ENCODE measurements at regions not wholly inside any gene's neighbourhood (a gene's known extent, or its start where the extent isn't known, plus 50 kb on each side); places are given as distances from the start of the nearest gene placed in this dataset.

GRCh38 chr10:43912469-43912868 lies 263.8 kb upstream of the ZNF32 start:
- H3K4me3 Mint-ChIP-seq (ENCODE audit: unreplicated experiment): no peak overlapping the region
- no peak for TF ChIP-seq CTCF (IDR thresholded peaks at IDR 0.05)
- no peak overlapping the region for H3K27ac Mint-ChIP-seq (ENCODE audit: unreplicated experiment)
- no peak for DNase-seq (ENCODE audit: extremely low spot score, unreplicated experiment)
- H3K4me1 Mint-ChIP-seq (ENCODE audit: unreplicated experiment): peaks cover 9% of the 10 kb centered on the region
- no peaks in the 10 kb centered on the region for H3K9me3 Mint-ChIP-seq (ENCODE audit: unreplicated experiment)
- no peaks in the 10 kb centered on the region for H3K36me3 Mint-ChIP-seq (ENCODE audit: unreplicated experiment)
- H3K27me3 Mint-ChIP-seq (ENCODE audit: unreplicated experiment): peaks cover 2% of the 10 kb centered on the region

- DNase-seq (ENCODE audit: extremely low spot score, unreplicated experiment): no peak
- no peak overlapping the region for H3K4me3 Mint-ChIP-seq (ENCODE audit: unreplicated experiment)
- H3K27me3 Mint-ChIP-seq (ENCODE audit: unreplicated experiment): peaks cover 6% of the 10 kb centered on the region
- H3K27ac Mint-ChIP-seq (ENCODE audit: unreplicated experiment): no peak overlapping the region
- TF ChIP-seq CTCF (IDR thresholded peaks at IDR 0.05): no peak
- H3K9me3 Mint-ChIP-seq (ENCODE audit: unreplicated experiment): no peaks in the 10 kb centered on the region
- no peaks in the 10 kb centered on the region for H3K4me1 Mint-ChIP-seq (ENCODE audit: unreplicated experiment)
- no peaks in the 10 kb centered on the region for H3K36me3 Mint-ChIP-seq (ENCODE audit: unreplicated experiment)
These were observed 257.8 kb upstream of the ZNF32 start for GRCh38 chr10:43906490-43906889.

DNA sequence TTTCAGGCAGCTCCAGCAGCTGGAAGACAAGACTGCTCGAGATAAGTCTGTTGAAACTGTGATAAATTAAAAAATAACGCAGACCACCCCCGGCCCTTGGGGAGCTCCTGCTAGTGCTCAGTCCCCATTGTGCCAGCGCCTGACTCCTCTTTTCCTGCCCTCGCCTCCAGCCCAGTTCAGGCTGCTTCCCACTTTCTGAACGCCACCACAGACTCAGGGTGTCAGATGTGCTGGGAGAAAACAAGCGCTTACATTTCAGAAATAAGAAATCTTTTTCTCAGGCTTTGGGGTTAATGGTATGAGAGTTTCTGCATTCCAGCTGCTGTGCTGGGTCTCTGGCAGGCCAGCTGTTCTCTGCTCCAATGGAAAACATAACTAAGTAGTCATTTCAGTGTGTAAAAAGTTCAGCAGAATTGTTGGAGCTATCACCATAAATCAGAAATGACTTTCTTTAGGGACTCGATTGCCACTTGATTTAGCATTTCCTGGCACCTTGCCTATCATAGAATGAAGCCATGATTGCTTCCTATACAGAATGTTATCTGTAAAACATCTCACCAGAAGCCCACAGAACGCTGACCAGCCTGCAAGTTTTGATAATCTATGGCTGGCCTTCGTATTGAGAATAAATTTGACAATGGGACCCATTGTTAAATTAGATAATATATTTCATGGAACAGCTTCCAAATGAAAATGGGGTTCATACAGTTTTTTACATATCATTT lies 257.0 kb upstream of the ZNF32 start:
- no peaks in the 10 kb centered on the region for H3K36me3 Mint-ChIP-seq (ENCODE audit: unreplicated experiment)
- H3K4me1 Mint-ChIP-seq (ENCODE audit: unreplicated experiment): no peaks in the 10 kb centered on the region
- H3K27ac Mint-ChIP-seq (ENCODE audit: unreplicated experiment): no peak overlapping the region
- no peaks in the 10 kb centered on the region for H3K9me3 Mint-ChIP-seq (ENCODE audit: unreplicated experiment)
- no peak overlapping the region for H3K4me3 Mint-ChIP-seq (ENCODE audit: unreplicated experiment)
- no peak for DNase-seq (ENCODE audit: extremely low spot score, unreplicated experiment)
- peaks cover 6% of the 10 kb centered on the region for H3K27me3 Mint-ChIP-seq (ENCODE audit: unreplicated experiment)
- TF ChIP-seq CTCF (IDR thresholded peaks at IDR 0.05): no peak

DNA sequence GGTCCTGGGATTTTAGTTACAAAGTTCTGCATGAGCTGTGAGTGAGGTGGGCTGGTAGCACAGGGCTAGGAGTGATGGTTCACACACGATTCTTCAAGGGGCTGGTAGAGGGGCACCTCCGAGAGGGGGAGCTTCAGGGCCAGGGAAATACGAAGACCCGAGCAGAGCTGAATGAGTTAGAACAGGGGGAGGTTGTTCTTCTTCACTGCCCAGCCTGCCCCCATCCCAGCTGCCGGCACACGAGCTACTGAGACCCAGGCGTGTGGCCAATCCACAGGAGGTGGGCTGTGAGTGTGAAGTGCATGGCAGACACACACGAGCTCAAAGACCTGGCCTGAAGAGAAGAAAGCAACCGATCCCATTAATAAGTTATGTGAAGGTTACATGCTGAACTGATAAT lies 256.2 kb upstream of the ZNF32 start:
- no peak for TF ChIP-seq CTCF (IDR thresholded peaks at IDR 0.05)
- no peaks in the 10 kb centered on the region for H3K36me3 Mint-ChIP-seq (ENCODE audit: unreplicated experiment)
- peaks cover 6% of the 10 kb centered on the region for H3K27me3 Mint-ChIP-seq (ENCODE audit: unreplicated experiment)
- no peak overlapping the region for H3K4me3 Mint-ChIP-seq (ENCODE audit: unreplicated experiment)
- no peaks in the 10 kb centered on the region for H3K4me1 Mint-ChIP-seq (ENCODE audit: unreplicated experiment)
- no peak overlapping the region for H3K27ac Mint-ChIP-seq (ENCODE audit: unreplicated experiment)
- no peaks in the 10 kb centered on the region for H3K9me3 Mint-ChIP-seq (ENCODE audit: unreplicated experiment)
- DNase-seq (ENCODE audit: extremely low spot score, unreplicated experiment): no peak

DNA sequence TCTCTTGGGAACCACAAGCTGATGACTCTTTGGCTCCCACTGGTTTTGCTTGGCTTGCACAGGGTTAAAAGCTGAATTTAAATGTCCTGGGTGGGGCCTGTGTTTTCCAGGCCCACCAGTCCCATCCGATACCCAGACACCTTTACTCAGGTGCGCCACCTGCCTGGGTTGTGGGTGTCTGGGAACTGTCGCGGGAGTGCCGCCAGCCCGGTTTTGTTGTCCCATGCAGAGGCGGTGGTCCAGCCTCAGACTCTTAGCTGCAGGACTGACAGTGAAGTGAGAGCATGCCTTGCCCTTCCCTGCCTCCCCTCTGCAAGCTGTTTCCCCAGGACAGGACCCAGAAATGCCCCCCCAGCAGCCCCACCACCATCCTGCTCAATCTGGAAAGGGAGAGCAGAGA lies 255.6 kb upstream of the ZNF32 start:
- H3K27me3 Mint-ChIP-seq (ENCODE audit: unreplicated experiment): peaks cover 6% of the 10 kb centered on the region
- DNase-seq (ENCODE audit: extremely low spot score, unreplicated experiment): no peak

More for the DNA sequence above, 255.6 kb upstream of the ZNF32 start:
- Mint-ChIP-seq H3K9me3 (ENCODE audit: unreplicated experiment) (no peaks in the 10 kb centered on the region), H3K27ac (ENCODE audit: unreplicated experiment) (no peak overlapping the region), H3K36me3 (ENCODE audit: unreplicated experiment) (no peaks in the 10 kb centered on the region), H3K4me1 (ENCODE audit: unreplicated experiment) (peaks cover 1% of the 10 kb centered on the region), H3K4me3 (ENCODE audit: unreplicated experiment) (no peak overlapping the region)
- TF ChIP-seq CTCF (IDR thresholded peaks at IDR 0.05): no peak

Measured in osteocyte (in vitro differentiated cells).